Heart left ventricle (tissue), 13 donors: ENCODE measurements at regions not wholly inside any gene's neighbourhood (a gene's known extent, or its start where the extent isn't known, plus 50 kb on each side); places are given as distances from the start of the nearest gene placed in this dataset.

ENCODE experiments used
- CTCF ChIP-seq, 12 donors: fragments of 200-600 bp; sonication (generic) in 4 of 12; IDR thresholded peaks; one replicate each; pipeline versions ENCODE4 v1.5.0 to v1.8.0; 2018 to 2022; ENCODE audit warnings: antibody characterized with exemption in 12 of 12, mild to moderate bottlenecking in 5 of 12
- POLR2A ChIP-seq, 2 donors: fragments of 450-650 bp; IDR thresholded peaks; one replicate each; pipeline ENCODE4 v1.6.1; 2017; ENCODE audit warnings: antibody characterized with exemption in 2 of 2, mild to moderate bottlenecking in 2 of 2, moderate library complexity in 2 of 2
- donor health status: ischemic (EF 13 %, LVEDD 7.1; RV severe dilation, severe dysfunction).
- donor health status: DM: no; HTN: yes; CAD: no.
- donor health status: DM: no; HTN: no; CAD: no.
- donor health status: ischemic (EF 25% LVEDD 6.9; RV normal size, moderate dysfunction).
- donor health status: ischemic (EF 25% LVEDD 5.7; RV mildly dilated, moderate dysfunction).
- donor health status: ischemic (EF 35%, LVEDD 5.7; RV mildly dilated, moderate dysfunction).
- donor health status: nonischemic (EF 11% LVEDD 7.7; RV severe dilation, severe dysfunction).
- donor health status: DM: yes; HTN: yes; CAD: no.
- donor health status: PGD.
- donor health status: ischemic (EF 29% LVEDD 5.4; RV normal size, mild dysfunction).
- donor health status: nonischemic (EF 23%, LVEDD 6.1; RV moderate dilation, normal function).

GRCh38 chr1:10878469-10878868 lies 82.0 kb upstream of the CASZ1 start:
- no peak for TF ChIP-seq POLR2A (IDR thresholded peaks at IDR 0.05)
- no peak for TF ChIP-seq CTCF (IDR thresholded peaks at IDR 0.05)
